ENCODE measurements at regions not wholly inside any gene's neighbourhood (a gene's known extent, or its start where the extent isn't known, plus 50 kb on each side); places are given as distances from the start of the nearest gene placed in this dataset.

- ChIA-PET POLR2A (no interaction called here), CTCF (interaction anchor here (0.6 kb wide), 2 partner anchors 125 to 1488 kb away, joined by 3 to 5 read pairs; no protein-coding TSS in a partner anchor)
- no peaks in the 10 kb centered on the region for H3K9me3 ChIP-seq (ENCODE audit: control insufficient read depth, insufficient read depth, low read depth, low read length)
- TF ChIP-seq ZNF404 (tag by site-specific recombination; IDR thresholded peaks at IDR 0.05) = no peak
- no peak for TF ChIP-seq ZNF791 (tag by site-specific recombination; IDR thresholded peaks at IDR 0.05)
- no peak for TF ChIP-seq ZNF133 (tag by site-specific recombination; IDR thresholded peaks at IDR 0.05)
- TF ChIP-seq SETDB1 (IDR thresholded peaks at IDR 0.05; ENCODE audit: insufficient read length, low read length) = no peak
- no peak for TF ChIP-seq ZNF571 (tag by site-specific recombination; IDR thresholded peaks at IDR 0.05)
- TF ChIP-seq, protein P1, sequence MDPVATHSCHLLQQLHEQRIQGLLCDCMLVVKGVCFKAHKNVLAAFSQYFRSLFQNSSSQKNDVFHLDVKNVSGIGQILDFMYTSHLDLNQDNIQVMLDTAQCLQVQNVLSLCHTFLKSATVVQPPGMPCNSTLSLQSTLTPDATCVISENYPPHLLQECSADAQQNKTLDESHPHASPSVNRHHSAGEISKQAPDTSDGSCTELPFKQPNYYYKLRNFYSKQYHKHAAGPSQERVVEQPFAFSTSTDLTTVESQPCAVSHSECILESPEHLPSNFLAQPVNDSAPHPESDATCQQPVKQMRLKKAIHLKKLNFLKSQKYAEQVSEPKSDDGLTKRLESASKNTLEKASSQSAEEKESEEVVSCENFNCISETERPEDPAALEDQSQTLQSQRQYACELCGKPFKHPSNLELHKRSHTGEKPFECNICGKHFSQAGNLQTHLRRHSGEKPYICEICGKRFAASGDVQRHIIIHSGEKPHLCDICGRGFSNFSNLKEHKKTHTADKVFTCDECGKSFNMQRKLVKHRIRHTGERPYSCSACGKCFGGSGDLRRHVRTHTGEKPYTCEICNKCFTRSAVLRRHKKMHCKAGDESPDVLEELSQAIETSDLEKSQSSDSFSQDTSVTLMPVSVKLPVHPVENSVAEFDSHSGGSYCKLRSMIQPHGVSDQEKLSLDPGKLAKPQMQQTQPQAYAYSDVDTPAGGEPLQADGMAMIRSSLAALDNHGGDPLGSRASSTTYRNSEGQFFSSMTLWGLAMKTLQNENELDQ (tag by site-specific recombination; IDR thresholded peaks at IDR 0.05; ENCODE audit: low read depth) = no peak
- TF ChIP-seq ZNF670 (tag by site-specific recombination; IDR thresholded peaks at IDR 0.05; ENCODE audit: low read depth) = no peak
- no peak for TF ChIP-seq ZNF433 (tag by site-specific recombination; IDR thresholded peaks at IDR 0.05; ENCODE audit: low read depth)
- TF ChIP-seq ZNF202 (tag by site-specific recombination; IDR thresholded peaks at IDR 0.05; ENCODE audit: borderline replicate concordance) = no peak
- TF ChIP-seq, protein P2, sequence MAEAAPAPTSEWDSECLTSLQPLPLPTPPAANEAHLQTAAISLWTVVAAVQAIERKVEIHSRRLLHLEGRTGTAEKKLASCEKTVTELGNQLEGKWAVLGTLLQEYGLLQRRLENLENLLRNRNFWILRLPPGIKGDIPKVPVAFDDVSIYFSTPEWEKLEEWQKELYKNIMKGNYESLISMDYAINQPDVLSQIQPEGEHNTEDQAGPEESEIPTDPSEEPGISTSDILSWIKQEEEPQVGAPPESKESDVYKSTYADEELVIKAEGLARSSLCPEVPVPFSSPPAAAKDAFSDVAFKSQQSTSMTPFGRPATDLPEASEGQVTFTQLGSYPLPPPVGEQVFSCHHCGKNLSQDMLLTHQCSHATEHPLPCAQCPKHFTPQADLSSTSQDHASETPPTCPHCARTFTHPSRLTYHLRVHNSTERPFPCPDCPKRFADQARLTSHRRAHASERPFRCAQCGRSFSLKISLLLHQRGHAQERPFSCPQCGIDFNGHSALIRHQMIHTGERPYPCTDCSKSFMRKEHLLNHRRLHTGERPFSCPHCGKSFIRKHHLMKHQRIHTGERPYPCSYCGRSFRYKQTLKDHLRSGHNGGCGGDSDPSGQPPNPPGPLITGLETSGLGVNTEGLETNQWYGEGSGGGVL (tag by site-specific recombination; IDR thresholded peaks at IDR 0.05) = no peak
- no peak for TF ChIP-seq ZNF548 (tag by site-specific recombination; IDR thresholded peaks at IDR 0.05)
- no peak for TF ChIP-seq KLF1 (tag by site-specific recombination; IDR thresholded peaks at IDR 0.05)
- no peak for TF ChIP-seq ZNF792 (tag by site-specific recombination; IDR thresholded peaks at IDR 0.05)
- no peak for TF ChIP-seq HOXD13 (CRISPR knock-in tag; IDR thresholded peaks at IDR 0.05; ENCODE audit: borderline replicate concordance)
- H3K27ac ChIP-seq (ENCODE audit: extremely low read depth, low read depth, low read length) = no peak overlapping the region
- H3K4me1 ChIP-seq (ENCODE audit: control insufficient read depth, insufficient read depth, low read length) = no peaks in the 10 kb centered on the region
- no peak overlapping the region for H3K4me3 ChIP-seq (ENCODE audit: low read depth, low read length)
- H3K36me3 ChIP-seq (ENCODE audit: control insufficient read depth in 2 of 2, insufficient read depth in 1 of 2, low read length in 2 of 2) = peaks cover 0 to 2% of the 10 kb centered on the region in 2 experiments; a peak in 1 of 3 replicates
Measured at GRCh38 chr10:28060031-28060607, 61.2 kb upstream of the ODAD2 start.

- no peak overlapping the region for H3K27ac ChIP-seq (ENCODE audit: extremely low read depth, low read depth, low read length)
- ChIA-PET CTCF (no interaction called here), POLR2A (no interaction called here)
- no peak overlapping the region for H3K4me3 ChIP-seq (ENCODE audit: low read depth, low read length)
- no peaks in the 10 kb centered on the region for H3K4me1 ChIP-seq (ENCODE audit: control insufficient read depth, insufficient read depth, low read length)
- H3K36me3 ChIP-seq (ENCODE audit: control insufficient read depth in 2 of 2, insufficient read depth in 1 of 2, low read length in 2 of 2) = peaks cover 0 to 2% of the 10 kb centered on the region in 2 experiments; a peak in 2 of 3 replicates
- H3K9me3 ChIP-seq (ENCODE audit: control insufficient read depth, insufficient read depth, low read depth, low read length) = no peaks in the 10 kb centered on the region
- TF ChIP-seq ZNF416 (tag by site-specific recombination; IDR thresholded peaks at IDR 0.05) (no peak), ZNF138 (tag by site-specific recombination; IDR thresholded peaks at IDR 0.05; ENCODE audit: borderline replicate concordance) (no peak), ZNF530 (tag by site-specific recombination; IDR thresholded peaks at IDR 0.05; ENCODE audit: low read depth) (no peak), ZNF544 (tag by site-specific recombination; IDR thresholded peaks at IDR 0.05) (no peak), KLF8 (tag by site-specific recombination; IDR thresholded peaks at IDR 0.05) (no peak), ZSCAN4 (tag by site-specific recombination; IDR thresholded peaks at IDR 0.05) (no peak), MZF1 (tag by site-specific recombination; IDR thresholded peaks at IDR 0.05; ENCODE audit: borderline replicate concordance) (no peak), ZNF311 (tag by site-specific recombination; IDR thresholded peaks at IDR 0.05; ENCODE audit: borderline replicate concordance) (no peak), ZNF513 (tag by site-specific recombination; IDR thresholded peaks at IDR 0.05) (no peak), ZNF112 (tag by site-specific recombination; IDR thresholded peaks at IDR 0.05) (no peak), SP2 (tag by site-specific recombination; IDR thresholded peaks at IDR 0.05) (no peak), ZNF16 (tag by site-specific recombination; IDR thresholded peaks at IDR 0.05; ENCODE audit: low read depth) (no peak)
- TF ChIP-seq, protein P3, sequence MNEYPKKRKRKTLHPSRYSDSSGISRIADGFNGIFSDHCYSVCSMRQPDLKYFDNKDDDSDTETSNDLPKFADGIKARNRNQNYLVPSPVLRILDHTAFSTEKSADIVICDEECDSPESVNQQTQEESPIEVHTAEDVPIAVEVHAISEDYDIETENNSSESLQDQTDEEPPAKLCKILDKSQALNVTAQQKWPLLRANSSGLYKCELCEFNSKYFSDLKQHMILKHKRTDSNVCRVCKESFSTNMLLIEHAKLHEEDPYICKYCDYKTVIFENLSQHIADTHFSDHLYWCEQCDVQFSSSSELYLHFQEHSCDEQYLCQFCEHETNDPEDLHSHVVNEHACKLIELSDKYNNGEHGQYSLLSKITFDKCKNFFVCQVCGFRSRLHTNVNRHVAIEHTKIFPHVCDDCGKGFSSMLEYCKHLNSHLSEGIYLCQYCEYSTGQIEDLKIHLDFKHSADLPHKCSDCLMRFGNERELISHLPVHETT (tag by site-specific recombination; IDR thresholded peaks at IDR 0.05) = no peak
Measured at GRCh38 chr10:28058746-28059145, 59.9 kb upstream of the ODAD2 start.
